SK-N-SH treated with all-trans-retinoic acid at 6 μM for 48 hours (cell line): ENCODE measurements at regions not wholly inside any gene's neighbourhood (a gene's known extent, or its start where the extent isn't known, plus 50 kb on each side); places are given as distances from the start of the nearest gene placed in this dataset.

Experiments used
- ATAC-seq: fragments of 200-7000 bp; cut with Tn5 transposase; 3 replicates; pipeline ENCODE4 v1.9.1; 2020; ENCODE audit warnings: mild to moderate bottlenecking, moderate library complexity
- BACH2 ChIP-seq: fragments of 250-450 bp; sonication (Bioruptor Pico); IDR thresholded peaks from 2 replicates; pipeline ENCODE4 v1.9.0; 2021; ENCODE audit warnings: mild to moderate bottlenecking, borderline replicate concordance
- CSDC2 ChIP-seq: fragments of 250-450 bp; sonication (Bioruptor Pico); IDR thresholded peaks from 2 replicates; pipeline ENCODE4 v1.5.0; 2020; ENCODE audit warnings: mild to moderate bottlenecking, moderate library complexity
- ESRRG ChIP-seq: fragments of 250-450 bp; sonication (Bioruptor Pico); IDR thresholded peaks from 2 replicates; pipeline ENCODE4 v1.6.1; 2021; ENCODE audit warnings: mild to moderate bottlenecking
- GLIS3 ChIP-seq: fragments of 250-450 bp; sonication (Bioruptor Pico); IDR thresholded peaks from 2 replicates; pipeline ENCODE4 v1.5.0; 2020; ENCODE audit warnings: mild to moderate bottlenecking, moderate library complexity
- ISL1 ChIP-seq: fragments of 250-450 bp; sonication (Bioruptor Pico); IDR thresholded peaks from 2 replicates; pipeline ENCODE4 v2.1.2; 2022; ENCODE audit warnings: mild to moderate bottlenecking, moderate library complexity
- OSR1 ChIP-seq: fragments of 250-450 bp; sonication (Bioruptor Pico); IDR thresholded peaks from 2 replicates; pipeline ENCODE4 v1.8.0; 2022; ENCODE audit warnings: moderate library complexity, mild to moderate bottlenecking, inconsistent platforms
- PPARA ChIP-seq: fragments of 250-450 bp; sonication (Bioruptor Pico); IDR thresholded peaks from 2 replicates; pipeline ENCODE4 v1.5.0; 2020; ENCODE audit warnings: mild to moderate bottlenecking, borderline replicate concordance
- RARB ChIP-seq: fragments of 250-450 bp; sonication (Bioruptor Pico); IDR thresholded peaks from 2 replicates; pipeline ENCODE4 v1.8.0; 2021; ENCODE audit warnings: mild to moderate bottlenecking, moderate library complexity
- SNAI2 ChIP-seq: fragments of 250-450 bp; sonication (Bioruptor Pico); IDR thresholded peaks from 2 replicates; pipeline ENCODE4 v1.5.0; 2020; ENCODE audit warnings: mild to moderate bottlenecking, moderate library complexity
- TCF4 ChIP-seq: fragments of 250-450 bp; sonication (Bioruptor Pico); IDR thresholded peaks from 2 replicates; pipeline ENCODE4 v1.8.0; 2021; ENCODE audit warnings: mild to moderate bottlenecking, moderate library complexity, borderline replicate concordance
- TOX ChIP-seq: fragments of 250-450 bp; sonication (Bioruptor Pico); IDR thresholded peaks from 2 replicates; pipeline ENCODE4 v1.8.0; 2021; ENCODE audit warnings: mild to moderate bottlenecking, moderate library complexity, borderline replicate concordance
- ZC3H10 ChIP-seq: fragments of 250-450 bp; sonication (Bioruptor Pico); IDR thresholded peaks from 2 replicates; pipeline ENCODE4 v1.5.1; 2021; ENCODE audit warnings: mild to moderate bottlenecking, moderate library complexity
- ZFP3 ChIP-seq: fragments of 250-450 bp; sonication (Bioruptor Pico); IDR thresholded peaks from 2 replicates; pipeline ENCODE4 v1.5.0; 2020; ENCODE audit warnings: mild to moderate bottlenecking, moderate library complexity
- ZFP30 ChIP-seq: fragments of 450-650 bp; formaldehyde crosslinking; IDR thresholded peaks from 2 replicates; pipeline ENCODE4 v1.5.0; 2022; ENCODE audit warnings: mild to moderate bottlenecking, moderate library complexity
- ZNF565 ChIP-seq: fragments of 450-650 bp; formaldehyde crosslinking; conservative IDR thresholded peaks from 2 replicates; pipeline ENCODE4 v1.5.0; 2020; ENCODE audit warnings: low read depth, mild to moderate bottlenecking, moderate library complexity
- ZNF70 ChIP-seq: fragments of 450-650 bp; formaldehyde crosslinking; IDR thresholded peaks from 2 replicates; pipeline ENCODE4 v1.5.0; 2020; ENCODE audit warnings: mild to moderate bottlenecking, moderate library complexity
- ZNF8 ChIP-seq: fragments of 450-650 bp; formaldehyde crosslinking; IDR thresholded peaks from 2 replicates; pipeline ENCODE4 v1.5.0; 2020; ENCODE audit warnings: mild to moderate bottlenecking, moderate library complexity
- TF ChIP-seq, protein P1 (sequence below): fragments of 250-450 bp; sonication (Bioruptor Pico); IDR thresholded peaks from 2 replicates; pipeline ENCODE4 v1.5.0; 2020; ENCODE audit warnings: mild to moderate bottlenecking, moderate library complexity
- TF ChIP-seq, protein P2 (sequence below): fragments of 250-450 bp; sonication (Bioruptor Pico); IDR thresholded peaks from 2 replicates; pipeline ENCODE4 v1.5.1; 2020; ENCODE audit warnings: low read depth, mild to moderate bottlenecking, moderate library complexity
- TF ChIP-seq, protein P3 (sequence below): fragments of 250-450 bp; sonication (Bioruptor Pico); IDR thresholded peaks from 2 replicates; pipeline ENCODE4 v1.8.0; 2020; ENCODE audit warnings: mild to moderate bottlenecking, moderate library complexity, borderline replicate concordance
- TF ChIP-seq, protein P4 (sequence below): fragments of 250-450 bp; sonication (Bioruptor Pico); IDR thresholded peaks from 2 replicates; pipeline ENCODE4 v1.5.1; 2021; ENCODE audit warnings: mild to moderate bottlenecking, moderate library complexity
- TF ChIP-seq, protein P5 (sequence below): fragments of 250-450 bp; sonication (Bioruptor Pico); IDR thresholded peaks from 2 replicates; pipeline ENCODE4 v1.8.0; 2021; ENCODE audit warnings: low read depth, mild to moderate bottlenecking, moderate library complexity, borderline replicate concordance

DNA sequence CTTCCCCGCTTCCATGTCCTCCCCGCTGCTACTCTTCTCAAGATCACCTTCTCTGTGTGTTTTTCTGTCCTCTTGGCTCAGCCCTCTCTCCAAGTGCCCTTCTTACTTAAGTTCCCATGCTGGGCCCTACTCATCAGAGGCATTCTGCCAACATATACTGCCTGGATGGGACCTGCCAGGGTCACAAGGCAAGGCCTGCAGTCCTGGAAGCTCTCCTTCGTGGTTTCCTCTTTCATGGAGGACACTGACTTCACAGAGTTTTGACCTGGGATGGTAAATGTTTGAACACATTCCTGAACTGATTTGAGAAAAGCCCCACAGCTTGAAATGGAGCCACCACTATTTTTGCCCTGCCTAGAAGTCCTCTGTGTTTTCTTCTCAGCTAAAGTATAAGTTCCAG lies 140.9 kb downstream of the TMEM30B start:
- no peak for ATAC-seq
- TF ChIP-seq ZFP3 (CRISPR knock-in tag) (no peak), CSDC2 (no peak), ZNF70 (no peak), ZNF565 (CRISPR knock-in tag) (no peak), ISL1 (no peak), BACH2 (CRISPR knock-in tag) (no peak), ESRRG (CRISPR knock-in tag) (no peak), ZFP30 (CRISPR knock-in tag) (no peak), ZC3H10 (CRISPR knock-in tag) (no peak), RARB (CRISPR knock-in tag) (no peak), ZNF8 (no peak), TOX (CRISPR knock-in tag) (no peak), GLIS3 (no peak), TCF4 (CRISPR knock-in tag) (no peak), OSR1 (CRISPR knock-in tag) (no peak), PPARA (no peak)
- TF ChIP-seq, protein P1, sequence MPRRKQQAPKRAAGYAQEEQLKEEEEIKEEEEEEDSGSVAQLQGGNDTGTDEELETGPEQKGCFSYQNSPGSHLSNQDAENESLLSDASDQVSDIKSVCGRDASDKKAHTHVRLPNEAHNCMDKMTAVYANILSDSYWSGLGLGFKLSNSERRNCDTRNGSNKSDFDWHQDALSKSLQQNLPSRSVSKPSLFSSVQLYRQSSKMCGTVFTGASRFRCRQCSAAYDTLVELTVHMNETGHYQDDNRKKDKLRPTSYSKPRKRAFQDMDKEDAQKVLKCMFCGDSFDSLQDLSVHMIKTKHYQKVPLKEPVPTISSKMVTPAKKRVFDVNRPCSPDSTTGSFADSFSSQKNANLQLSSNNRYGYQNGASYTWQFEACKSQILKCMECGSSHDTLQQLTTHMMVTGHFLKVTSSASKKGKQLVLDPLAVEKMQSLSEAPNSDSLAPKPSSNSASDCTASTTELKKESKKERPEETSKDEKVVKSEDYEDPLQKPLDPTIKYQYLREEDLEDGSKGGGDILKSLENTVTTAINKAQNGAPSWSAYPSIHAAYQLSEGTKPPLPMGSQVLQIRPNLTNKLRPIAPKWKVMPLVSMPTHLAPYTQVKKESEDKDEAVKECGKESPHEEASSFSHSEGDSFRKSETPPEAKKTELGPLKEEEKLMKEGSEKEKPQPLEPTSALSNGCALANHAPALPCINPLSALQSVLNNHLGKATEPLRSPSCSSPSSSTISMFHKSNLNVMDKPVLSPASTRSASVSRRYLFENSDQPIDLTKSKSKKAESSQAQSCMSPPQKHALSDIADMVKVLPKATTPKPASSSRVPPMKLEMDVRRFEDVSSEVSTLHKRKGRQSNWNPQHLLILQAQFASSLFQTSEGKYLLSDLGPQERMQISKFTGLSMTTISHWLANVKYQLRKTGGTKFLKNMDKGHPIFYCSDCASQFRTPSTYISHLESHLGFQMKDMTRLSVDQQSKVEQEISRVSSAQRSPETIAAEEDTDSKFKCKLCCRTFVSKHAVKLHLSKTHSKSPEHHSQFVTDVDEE (CRISPR knock-in tag), result no peak
- TF ChIP-seq, protein P2, sequence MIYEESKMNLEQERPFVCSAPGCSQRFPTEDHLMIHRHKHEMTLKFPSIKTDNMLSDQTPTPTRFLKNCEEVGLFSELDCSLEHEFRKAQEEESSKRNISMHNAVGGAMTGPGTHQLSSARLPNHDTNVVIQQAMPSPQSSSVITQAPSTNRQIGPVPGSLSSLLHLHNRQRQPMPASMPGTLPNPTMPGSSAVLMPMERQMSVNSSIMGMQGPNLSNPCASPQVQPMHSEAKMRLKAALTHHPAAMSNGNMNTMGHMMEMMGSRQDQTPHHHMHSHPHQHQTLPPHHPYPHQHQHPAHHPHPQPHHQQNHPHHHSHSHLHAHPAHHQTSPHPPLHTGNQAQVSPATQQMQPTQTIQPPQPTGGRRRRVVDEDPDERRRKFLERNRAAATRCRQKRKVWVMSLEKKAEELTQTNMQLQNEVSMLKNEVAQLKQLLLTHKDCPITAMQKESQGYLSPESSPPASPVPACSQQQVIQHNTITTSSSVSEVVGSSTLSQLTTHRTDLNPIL (CRISPR knock-in tag), result no peak
- TF ChIP-seq, protein P3, sequence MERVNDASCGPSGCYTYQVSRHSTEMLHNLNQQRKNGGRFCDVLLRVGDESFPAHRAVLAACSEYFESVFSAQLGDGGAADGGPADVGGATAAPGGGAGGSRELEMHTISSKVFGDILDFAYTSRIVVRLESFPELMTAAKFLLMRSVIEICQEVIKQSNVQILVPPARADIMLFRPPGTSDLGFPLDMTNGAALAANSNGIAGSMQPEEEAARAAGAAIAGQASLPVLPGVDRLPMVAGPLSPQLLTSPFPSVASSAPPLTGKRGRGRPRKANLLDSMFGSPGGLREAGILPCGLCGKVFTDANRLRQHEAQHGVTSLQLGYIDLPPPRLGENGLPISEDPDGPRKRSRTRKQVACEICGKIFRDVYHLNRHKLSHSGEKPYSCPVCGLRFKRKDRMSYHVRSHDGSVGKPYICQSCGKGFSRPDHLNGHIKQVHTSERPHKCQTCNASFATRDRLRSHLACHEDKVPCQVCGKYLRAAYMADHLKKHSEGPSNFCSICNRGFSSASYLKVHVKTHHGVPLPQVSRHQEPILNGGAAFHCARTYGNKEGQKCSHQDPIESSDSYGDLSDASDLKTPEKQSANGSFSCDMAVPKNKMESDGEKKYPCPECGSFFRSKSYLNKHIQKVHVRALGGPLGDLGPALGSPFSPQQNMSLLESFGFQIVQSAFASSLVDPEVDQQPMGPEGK, result no peak

DNA sequence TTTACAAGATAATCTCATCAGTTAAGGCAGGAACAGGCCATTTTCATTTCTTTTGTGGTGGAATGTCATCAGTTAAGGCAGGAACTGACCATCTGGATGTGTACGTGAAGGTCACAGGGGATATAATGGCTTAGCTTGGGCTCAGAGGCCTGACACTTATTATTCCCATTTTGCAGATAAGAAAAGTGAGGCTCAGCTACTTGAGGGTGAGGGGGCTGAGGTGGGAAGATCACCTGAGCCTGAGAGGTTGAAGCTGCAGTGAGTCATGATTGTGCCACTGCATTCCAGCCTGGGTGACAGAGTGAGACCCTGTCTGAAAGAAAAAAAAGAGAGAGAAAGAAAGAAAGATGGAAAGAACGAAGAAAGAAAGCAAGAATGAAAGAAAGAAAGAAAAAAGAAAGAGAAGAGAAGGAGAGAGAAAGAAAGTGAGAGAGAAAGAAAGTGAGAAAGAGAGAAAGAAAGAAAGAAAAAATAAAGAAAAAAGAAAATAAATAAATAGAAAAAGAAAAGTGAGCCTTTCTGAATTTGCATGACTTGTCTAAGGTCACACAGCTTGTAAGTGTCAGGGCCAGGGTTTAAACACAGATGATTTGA lies 142.0 kb downstream of the TMEM30B start:
- no peak for ATAC-seq

DNA sequence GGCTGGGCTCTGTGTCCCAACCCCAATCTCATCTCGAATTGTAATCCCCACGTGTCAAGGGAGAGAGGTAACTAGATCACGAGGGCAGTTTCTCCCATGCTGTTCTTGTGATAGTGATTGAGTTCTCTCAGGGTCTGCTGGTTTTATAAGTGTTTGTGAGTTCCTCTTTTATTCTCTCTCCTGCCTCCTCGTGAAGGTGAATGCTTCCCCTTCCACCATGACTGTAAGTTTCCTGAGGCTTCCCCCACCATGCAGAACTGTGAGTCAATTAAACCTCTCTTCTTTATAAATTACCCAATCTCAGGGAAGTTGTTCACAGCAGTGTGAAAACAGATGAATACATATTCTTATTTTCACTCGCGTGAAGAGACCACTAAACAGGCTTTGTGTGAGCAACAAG lies 148.2 kb downstream of the TMEM30B start:
- ATAC-seq, result no peak
- no peak for TF ChIP-seq ZNF8
- TF ChIP-seq CSDC2, result no peak
- TF ChIP-seq, protein P4, sequence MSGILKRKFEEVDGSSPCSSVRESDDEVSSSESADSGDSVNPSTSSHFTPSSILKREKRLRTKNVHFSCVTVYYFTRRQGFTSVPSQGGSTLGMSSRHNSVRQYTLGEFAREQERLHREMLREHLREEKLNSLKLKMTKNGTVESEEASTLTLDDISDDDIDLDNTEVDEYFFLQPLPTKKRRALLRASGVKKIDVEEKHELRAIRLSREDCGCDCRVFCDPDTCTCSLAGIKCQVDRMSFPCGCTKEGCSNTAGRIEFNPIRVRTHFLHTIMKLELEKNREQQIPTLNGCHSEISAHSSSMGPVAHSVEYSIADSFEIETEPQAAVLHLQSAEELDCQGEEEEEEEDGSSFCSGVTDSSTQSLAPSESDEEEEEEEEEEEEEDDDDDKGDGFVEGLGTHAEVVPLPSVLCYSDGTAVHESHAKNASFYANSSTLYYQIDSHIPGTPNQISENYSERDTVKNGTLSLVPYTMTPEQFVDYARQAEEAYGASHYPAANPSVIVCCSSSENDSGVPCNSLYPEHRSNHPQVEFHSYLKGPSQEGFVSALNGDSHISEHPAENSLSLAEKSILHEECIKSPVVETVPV, result no peak
- no peak for TF ChIP-seq TOX (CRISPR knock-in tag)
- TF ChIP-seq, protein P2 (CRISPR knock-in tag), result no peak
- no peak for TF ChIP-seq RARB (CRISPR knock-in tag)
- TF ChIP-seq TCF4 (CRISPR knock-in tag), result no peak
- no peak for TF ChIP-seq ZFP30 (CRISPR knock-in tag)
- TF ChIP-seq, protein P3, result no peak
- TF ChIP-seq ZFP3 (CRISPR knock-in tag), result no peak

More for the DNA sequence above, 142.0 kb downstream of the TMEM30B start:
- TF ChIP-seq, protein P5, sequence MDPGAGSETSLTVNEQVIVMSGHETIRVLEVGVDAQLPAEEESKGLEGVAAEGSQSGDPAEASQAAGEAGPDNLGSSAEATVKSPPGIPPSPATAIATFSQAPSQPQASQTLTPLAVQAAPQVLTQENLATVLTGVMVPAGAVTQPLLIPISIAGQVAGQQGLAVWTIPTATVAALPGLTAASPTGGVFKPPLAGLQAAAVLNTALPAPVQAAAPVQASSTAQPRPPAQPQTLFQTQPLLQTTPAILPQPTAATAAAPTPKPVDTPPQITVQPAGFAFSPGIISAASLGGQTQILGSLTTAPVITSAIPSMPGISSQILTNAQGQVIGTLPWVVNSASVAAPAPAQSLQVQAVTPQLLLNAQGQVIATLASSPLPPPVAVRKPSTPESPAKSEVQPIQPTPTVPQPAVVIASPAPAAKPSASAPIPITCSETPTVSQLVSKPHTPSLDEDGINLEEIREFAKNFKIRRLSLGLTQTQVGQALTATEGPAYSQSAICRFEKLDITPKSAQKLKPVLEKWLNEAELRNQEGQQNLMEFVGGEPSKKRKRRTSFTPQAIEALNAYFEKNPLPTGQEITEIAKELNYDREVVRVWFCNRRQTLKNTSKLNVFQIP (CRISPR knock-in tag), result no peak
- no peak for TF ChIP-seq ZNF8
- TF ChIP-seq ISL1, result no peak
- TF ChIP-seq ESRRG (CRISPR knock-in tag), result no peak
- TF ChIP-seq ZC3H10 (CRISPR knock-in tag), result no peak
- TF ChIP-seq ZNF565 (CRISPR knock-in tag), result no peak
- TF ChIP-seq PPARA, result no peak
- TF ChIP-seq ZFP30 (CRISPR knock-in tag), result no peak
- no peak for TF ChIP-seq ZNF70
- TF ChIP-seq CSDC2, result no peak
- no peak for TF ChIP-seq OSR1 (CRISPR knock-in tag)
- TF ChIP-seq SNAI2, result no peak
